ENCODE measurements at regions not wholly inside any gene's neighbourhood (a gene's known extent, or its start where the extent isn't known, plus 50 kb on each side); places are given as distances from the start of the nearest gene placed in this dataset.

DNA sequence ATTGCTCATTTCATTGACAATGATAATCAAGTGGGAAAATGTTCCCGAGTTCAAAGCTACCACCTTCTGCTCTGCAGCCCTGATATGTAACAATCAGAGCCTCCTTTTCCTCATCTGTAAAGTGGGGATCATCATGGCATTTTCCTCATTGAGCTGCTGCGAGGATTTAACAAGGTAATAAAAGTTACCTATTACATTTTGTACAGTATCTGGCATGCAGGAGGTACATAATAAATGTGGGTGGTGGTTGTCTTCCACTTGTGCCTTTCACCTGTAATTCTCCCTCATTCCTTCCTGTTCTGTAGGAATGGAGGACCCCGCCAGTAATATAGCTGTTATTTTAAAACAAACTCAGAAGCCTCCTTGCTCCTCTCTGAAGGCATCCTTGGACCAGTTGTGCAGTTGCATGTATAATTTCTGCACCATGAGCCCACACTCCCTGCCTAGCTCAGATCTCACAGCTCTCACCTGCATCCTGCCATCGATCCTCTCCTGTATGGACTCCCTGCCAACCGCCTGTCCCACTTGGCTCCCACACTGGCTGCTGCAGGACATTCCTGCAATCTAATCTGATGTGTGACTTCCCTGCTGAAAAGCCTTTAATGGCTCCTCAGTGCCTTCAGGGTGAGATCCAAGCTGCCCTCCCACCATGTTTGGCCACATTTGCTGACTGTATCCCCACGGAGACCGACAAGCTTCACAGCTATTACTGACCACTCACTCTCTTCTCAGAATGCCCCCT lies 350.4 kb downstream of the EN1 start:
- DNase-seq = no peak

DNA sequence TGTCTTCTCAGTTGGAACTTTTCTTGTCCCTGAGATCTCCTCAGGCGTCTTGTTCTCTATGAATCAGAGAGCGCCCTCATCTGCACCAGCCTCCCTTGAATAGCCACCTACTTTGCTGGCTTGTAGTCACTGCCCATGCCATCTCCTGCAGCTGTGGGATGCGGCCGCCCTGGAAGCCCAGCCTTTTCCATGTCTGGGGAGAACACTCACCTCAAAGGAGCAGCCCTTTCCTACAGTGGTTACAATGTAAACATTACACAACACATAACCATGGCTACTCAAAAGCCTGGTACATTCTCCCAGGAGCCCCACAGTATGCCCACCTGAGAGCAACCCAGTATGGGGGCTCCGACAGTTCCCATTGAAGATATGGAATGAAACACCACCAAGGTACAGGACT lies 351.0 kb downstream of the EN1 start:
- no peak for DNase-seq

DNA sequence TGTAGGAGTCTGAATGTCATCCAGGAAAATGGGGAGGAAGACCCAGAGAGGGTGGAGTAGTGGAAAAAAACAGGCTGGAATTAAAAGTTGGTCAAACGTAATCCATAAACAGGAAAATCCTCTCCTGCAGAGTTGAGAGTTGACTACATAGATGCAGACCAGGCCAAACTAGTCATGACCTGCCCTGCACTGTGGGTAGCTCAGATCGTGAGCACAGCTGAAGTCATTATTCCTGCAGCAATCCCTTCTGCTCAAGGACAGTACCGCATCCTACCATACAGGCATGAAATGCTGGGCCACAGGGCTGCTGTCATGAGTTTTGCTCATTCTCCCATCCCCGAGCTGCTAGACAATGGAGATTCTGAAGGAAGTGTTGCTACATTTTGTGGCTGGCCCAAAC lies 352.2 kb downstream of the EN1 start:
- DNase-seq = no peak

GRCh38 chr2:118493213-118493612 lies 354.2 kb downstream of the EN1 start:
- no peak for DNase-seq

DNA sequence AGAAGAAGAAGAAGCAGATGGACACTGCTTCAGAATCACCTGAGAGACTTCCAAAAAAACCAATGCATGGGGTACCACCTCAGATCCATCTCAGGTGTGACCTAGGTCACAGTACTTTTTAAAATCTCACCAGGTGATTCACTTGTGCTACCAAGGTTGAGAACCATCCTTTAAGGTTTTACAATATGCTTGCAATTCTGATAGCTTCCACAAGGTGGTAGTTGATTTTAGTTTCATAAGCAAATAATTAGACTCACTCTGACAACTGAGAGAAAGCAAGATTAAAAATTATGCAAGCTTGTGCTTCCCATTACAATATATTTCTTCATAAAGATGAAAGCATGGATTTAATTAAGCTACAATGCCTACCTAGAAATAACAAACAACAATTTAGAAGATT lies 355.1 kb downstream of the EN1 start:
- no peak for DNase-seq

DNA sequence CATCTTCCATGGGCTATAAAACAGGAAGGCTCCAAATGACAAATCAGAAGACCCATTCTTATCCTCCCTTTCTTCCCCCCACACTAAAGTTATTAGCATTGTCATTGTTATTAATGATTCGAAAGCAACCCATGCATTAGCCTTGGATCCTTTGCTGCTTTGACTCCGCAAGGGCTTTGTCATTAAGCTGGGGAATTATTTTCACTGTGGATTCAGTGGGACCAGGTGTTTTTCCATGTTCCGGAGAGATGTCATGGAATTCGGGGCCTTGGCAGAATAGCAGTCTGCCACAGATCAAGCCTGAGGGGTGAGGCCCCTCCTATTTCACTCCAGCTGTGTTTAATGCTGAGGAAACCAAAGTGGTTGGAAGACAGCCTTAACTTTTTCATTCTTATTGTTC lies 357.1 kb downstream of the EN1 start:
- no peak for DNase-seq

- DNase-seq = no peak
Measured at GRCh38 chr2:118489712-118490299, 357.6 kb downstream of the EN1 start.

- DNase-seq = no peak
Measured at GRCh38 chr2:118481299-118481698, 366.1 kb downstream of the EN1 start.

DNA sequence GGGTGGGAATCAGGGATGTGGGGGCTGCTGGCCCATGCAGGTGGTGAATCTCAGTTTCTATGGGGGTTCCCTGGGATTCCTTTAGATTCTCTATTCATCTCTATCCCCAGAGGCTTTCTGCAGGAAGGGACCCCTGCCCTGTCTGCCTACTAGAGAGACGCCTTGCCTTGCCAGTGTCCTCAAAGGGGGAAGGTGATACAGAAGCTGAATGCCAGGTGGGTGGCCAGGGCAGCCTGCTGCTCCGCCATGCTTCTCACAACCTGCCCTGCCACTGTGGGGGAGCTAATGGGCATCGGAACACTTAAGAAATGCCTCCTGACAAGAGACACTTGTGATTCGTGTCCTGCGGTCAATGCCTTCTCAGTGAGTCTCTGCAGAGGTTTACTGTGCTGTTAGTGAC lies 368.4 kb downstream of the EN1 start:
- no peak for DNase-seq

GRCh38 chr2:118477111-118477862 lies 370.2 kb downstream of the EN1 start:
- no peak for DNase-seq

DNA sequence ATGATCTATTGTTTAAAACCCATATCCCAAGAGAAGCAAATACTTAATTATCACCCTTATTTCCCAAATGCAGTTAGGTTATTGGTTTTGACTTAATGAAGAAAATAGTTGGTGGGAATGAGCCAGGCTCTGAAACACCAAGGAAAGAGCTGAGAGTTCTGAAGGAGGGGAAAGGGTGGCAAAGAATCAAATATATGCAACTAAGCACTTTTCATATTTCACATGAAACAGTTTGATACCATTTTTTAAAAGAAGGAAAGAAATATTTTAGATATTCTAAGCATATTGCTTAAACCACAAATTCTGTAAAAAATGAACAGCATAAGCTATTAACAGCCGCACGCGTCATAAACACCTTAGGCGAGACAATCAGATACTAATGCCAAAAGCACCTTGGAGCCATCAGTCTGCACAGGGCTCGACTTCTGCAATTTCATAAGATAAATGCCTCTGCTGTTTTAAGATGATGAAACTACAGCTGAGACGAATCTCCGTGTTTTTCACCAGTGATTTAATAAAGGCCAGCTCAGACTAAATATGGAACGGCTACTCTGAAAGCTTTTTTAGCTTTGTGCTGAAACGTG lies 371.7 kb downstream of the EN1 start:
- no peak for DNase-seq

DNA sequence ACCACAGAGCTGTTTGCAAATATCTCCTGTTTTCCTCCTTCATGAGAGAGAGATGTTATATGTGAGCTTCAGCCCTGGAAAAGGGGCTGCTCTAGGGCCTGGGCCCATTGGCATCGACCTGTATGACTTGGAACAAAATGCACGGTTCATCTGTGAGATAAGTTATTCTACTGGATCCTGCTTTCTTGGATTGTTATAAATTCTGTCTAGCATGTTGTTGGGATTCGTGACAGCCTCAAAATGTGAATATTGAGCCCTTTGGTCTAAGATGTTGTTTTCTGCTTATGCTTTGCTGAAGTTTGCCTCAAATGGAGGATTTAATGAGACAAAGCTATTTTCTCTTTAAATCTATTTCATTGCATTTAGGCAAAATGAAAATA lies 372.9 kb downstream of the EN1 start:
- no peak for DNase-seq

- DNase-seq = no peak
Measured at GRCh38 chr2:118473846-118474540, 373.5 kb downstream of the EN1 start.

- no peak for DNase-seq
Measured at GRCh38 chr2:118473241-118473640, 374.2 kb downstream of the EN1 start.

- no peak for DNase-seq
Measured at GRCh38 chr2:118470297-118470696, 377.2 kb downstream of the EN1 start.

DNA sequence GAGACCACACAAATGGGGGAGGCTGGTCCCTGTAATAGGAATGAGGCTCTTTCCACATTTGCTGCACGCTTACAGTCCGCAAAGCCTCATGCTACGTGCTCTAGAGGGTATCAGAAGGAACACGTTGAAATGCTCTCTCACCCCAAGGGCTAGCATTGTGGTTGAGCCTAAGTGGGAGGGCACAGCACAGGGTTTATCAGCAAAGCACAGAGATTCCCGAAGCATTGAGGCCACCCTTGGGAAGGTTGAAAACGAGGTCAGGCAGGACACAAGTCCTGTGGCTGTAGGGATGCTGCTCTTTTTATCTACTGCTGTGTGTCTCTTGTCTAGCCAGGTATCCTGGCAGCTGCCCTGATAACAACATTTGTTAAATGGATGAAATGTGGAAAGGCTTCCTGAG lies 378.3 kb downstream of the EN1 start:
- DNase-seq = no peak

GRCh38 chr2:118464546-118465265 lies 376.4 kb downstream of the INSIG2 start:
- DNase-seq = no peak

GRCh38 chr2:118464046-118464445 lies 375.8 kb downstream of the INSIG2 start:
- DNase-seq = no peak

DNA sequence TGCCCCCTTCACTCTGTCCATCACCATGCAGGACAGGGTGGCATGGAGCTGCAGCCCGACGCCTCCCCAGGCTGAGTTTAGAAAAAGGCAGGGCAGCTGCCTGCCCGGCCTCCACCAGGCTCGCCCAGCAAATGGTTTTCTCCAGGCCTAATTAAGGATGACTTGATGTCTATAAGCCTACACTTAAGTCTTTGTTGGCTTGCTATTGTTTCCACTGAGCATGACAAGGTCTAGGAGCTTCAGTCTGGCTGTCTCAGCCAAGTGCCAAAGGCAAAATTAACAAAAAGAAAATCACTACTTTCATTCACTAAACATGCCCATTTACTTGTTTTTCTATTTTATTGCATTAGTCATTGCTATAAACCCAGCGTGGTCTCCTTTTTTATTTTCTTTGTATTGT lies 372.2 kb downstream of the INSIG2 start:
- DNase-seq = no peak

DNA sequence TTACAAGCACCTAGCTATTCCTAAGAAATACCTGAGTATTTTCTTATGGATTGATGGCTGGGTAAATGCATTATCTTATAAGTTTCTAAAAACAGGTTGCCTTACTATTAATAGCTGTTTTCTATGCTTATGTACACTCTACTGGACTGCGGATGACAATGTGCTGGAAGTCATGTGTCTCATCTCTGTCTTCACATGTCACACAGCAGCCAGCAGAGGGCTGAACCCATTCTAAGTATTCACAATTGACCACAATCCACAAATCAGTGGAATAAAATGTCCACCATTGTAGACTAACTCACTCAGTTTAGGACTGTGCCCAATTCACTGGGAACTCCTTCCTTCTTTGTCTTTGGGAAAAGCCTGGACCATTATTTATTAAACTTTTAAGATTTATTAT lies 371.2 kb downstream of the INSIG2 start:
- no peak for DNase-seq

DNA sequence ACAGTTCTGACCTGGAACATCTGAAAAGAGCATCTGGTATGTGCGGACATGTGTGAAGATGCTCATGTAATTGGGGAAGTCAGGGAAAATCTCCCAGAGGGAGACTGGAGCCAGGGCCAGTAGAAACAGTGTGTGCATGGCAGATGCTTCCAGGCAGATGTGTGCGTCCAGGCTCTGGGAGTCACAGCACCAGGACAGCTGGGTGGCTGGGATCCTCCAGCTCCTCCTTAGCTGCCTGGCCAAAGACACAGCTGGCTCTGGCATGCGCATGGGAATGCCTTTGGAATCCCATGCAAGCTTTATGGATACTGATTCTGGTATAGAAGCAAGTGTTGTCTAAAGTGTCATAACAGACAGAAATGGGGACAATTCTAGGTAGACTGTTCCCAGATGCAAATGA lies 369.7 kb downstream of the INSIG2 start:
- DNase-seq = no peak

GRCh38 chr2:118449401-118449800 lies 361.1 kb downstream of the INSIG2 start:
- DNase-seq = no peak

DNA sequence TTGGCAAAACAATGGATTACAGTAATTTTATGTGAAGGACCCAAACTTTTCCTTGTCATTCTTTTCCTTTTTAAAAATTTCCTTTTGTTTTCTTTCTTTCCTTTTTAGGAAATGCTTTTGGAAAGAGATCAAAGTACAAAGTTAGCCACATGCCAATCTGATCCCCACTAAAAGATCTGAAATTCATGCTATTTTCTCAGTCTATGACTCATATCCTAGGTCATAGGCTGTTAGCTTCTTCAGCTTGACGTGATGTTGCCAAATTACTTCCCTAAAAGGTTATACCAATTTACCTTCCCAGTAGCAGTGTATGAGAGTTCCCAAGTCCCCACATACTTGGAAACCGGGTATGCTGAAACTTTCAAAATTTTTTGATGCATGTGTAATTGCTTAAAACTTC lies 355.3 kb downstream of the INSIG2 start:
- no peak for DNase-seq
